Endodermal cell (in vitro differentiated cells): ENCODE measurements at regions not wholly inside any gene's neighbourhood (a gene's known extent, or its start where the extent isn't known, plus 50 kb on each side); places are given as distances from the start of the nearest gene placed in this dataset.

ENCODE experiments used
- DNase-seq: peaks from one replicate; pipeline ENCODE4 v3.0.0-alpha.2; 2017
- H3K27ac ChIP-seq: 2 replicates; pipeline ENCODE4 v1.5.1; 2013; ENCODE audit warnings: mild to moderate bottlenecking, low read depth, low read length, moderate library complexity
- H3K27me3 ChIP-seq: 2 replicates; pipeline ENCODE4 v1.6.1; 2013; ENCODE audit warnings: mild to moderate bottlenecking, low read length, moderate library complexity; ENCODE audit not compliant: insufficient read depth, control insufficient read depth, poor library complexity, severe bottlenecking
- H3K36me3 ChIP-seq: 2 replicates; pipeline ENCODE4 v1.7.0; 2013; ENCODE audit warnings: mild to moderate bottlenecking, low read length, moderate library complexity; ENCODE audit not compliant: control insufficient read depth, insufficient read depth
- H3K4me1 ChIP-seq: one replicate; pipeline ENCODE4 v1.7.0; 2013; ENCODE audit warnings: low read length; ENCODE audit not compliant: control insufficient read depth, insufficient read depth
- H3K4me3 ChIP-seq: 2 replicates; pipeline ENCODE4 v1.5.1; 2013; ENCODE audit warnings: mild to moderate bottlenecking, low read length, moderate library complexity
- H3K9ac ChIP-seq: 2 replicates; pipeline ENCODE4 v1.6.1; 2013; ENCODE audit warnings: mild to moderate bottlenecking, low read length, moderate library complexity; ENCODE audit not compliant: poor library complexity, severe bottlenecking; ENCODE audit errors: extremely low read depth
- H3K9me3 ChIP-seq: 2 replicates; pipeline ENCODE4 v1.6.1; 2013; ENCODE audit warnings: mild to moderate bottlenecking, low read length, moderate library complexity; ENCODE audit not compliant: control insufficient read depth
- H3K27ac Mint-ChIP-seq: 2 replicates; pipeline ENCODE4 v1.8.0; 2020; ENCODE audit warnings: mixed read lengths
- H3K27me3 Mint-ChIP-seq: 2 replicates; pipeline ENCODE4 v1.8.0; 2021; ENCODE audit warnings: mild to moderate bottlenecking, mixed read lengths; ENCODE audit not compliant: insufficient read depth
- H3K36me3 Mint-ChIP-seq: 2 replicates; pipeline ENCODE4 v1.8.0; 2020; ENCODE audit warnings: low read depth, mixed read lengths
- H3K4me1 Mint-ChIP-seq: 2 replicates; pipeline ENCODE4 v1.8.0; 2020; ENCODE audit warnings: mixed read lengths
- H3K4me3 Mint-ChIP-seq: 2 replicates; pipeline ENCODE4 v1.8.0; 2020; ENCODE audit warnings: mild to moderate bottlenecking, moderate library complexity, mixed read lengths
- H3K9me3 Mint-ChIP-seq: 2 replicates; pipeline ENCODE4 v1.8.0; 2020; ENCODE audit warnings: mild to moderate bottlenecking, mixed read lengths
- WGBS, 2 experiments: methylation state at CpG; one replicate each; pipeline versions ENCODE4 v1.1.5 to v1.1.7; 2013; ENCODE audit warnings: missing lambda C conversion rate in 2 of 2, mixed read lengths in 1 of 2; ENCODE audit not compliant: insufficient coverage in 1 of 2, insufficient read length in 1 of 2; 5-methylcytosine and 5-hydroxymethylcytosine counted together
- TF ChIP-seq, protein P1 (sequence below): fragments of 200-600 bp; sonication (generic); conservative IDR thresholded peaks from 2 replicates; pipeline ENCODE4 v1.5.0; 2021; ENCODE audit warnings: antibody characterized with exemption, mild to moderate bottlenecking

DNA sequence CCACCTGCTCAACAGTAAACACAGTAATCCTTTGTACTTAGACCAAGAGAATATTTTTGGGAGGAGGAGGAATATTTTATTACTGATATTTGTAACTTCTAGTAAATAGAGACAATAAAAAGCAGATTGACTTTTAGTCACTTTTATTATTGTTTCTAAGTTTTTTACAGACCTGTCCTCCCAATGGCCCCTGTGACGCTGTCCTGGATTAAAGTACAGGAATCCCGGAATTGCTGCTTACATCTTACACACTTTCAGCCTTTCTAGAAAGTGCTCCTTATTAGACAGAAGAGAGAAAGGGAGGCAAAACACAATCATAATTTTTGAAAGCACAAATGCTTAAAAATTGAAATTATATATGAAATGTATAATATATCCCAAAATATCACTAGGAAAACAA, 86.4 kb upstream of the PRKG1 start:
- DNase-seq: no peak
- Histone ChIP-seq H3K36me3 (no peaks in the 10 kb centered on the region), H3K4me3 (no peak overlapping the region), H3K27me3 (peaks cover 54% of the 10 kb centered on the region), H3K27ac (no peak overlapping the region), H3K9me3 (no peaks in the 10 kb centered on the region), H3K9ac (no peak overlapping the region), H3K4me1 (no peaks in the 10 kb centered on the region)
- H3K9me3 Mint-ChIP-seq: no peaks in the 10 kb centered on the region
- H3K36me3 Mint-ChIP-seq: no peaks in the 10 kb centered on the region
- WGBS, 2 experiments: 100% methylated on average over 2 of the region's 2 CpGs; no CpG with 5 or more reads in 1 of the 2 experiments
- H3K4me1 Mint-ChIP-seq: peaks cover 3% of the 10 kb centered on the region
- H3K4me3 Mint-ChIP-seq: no peak overlapping the region
- TF ChIP-seq, protein P1, sequence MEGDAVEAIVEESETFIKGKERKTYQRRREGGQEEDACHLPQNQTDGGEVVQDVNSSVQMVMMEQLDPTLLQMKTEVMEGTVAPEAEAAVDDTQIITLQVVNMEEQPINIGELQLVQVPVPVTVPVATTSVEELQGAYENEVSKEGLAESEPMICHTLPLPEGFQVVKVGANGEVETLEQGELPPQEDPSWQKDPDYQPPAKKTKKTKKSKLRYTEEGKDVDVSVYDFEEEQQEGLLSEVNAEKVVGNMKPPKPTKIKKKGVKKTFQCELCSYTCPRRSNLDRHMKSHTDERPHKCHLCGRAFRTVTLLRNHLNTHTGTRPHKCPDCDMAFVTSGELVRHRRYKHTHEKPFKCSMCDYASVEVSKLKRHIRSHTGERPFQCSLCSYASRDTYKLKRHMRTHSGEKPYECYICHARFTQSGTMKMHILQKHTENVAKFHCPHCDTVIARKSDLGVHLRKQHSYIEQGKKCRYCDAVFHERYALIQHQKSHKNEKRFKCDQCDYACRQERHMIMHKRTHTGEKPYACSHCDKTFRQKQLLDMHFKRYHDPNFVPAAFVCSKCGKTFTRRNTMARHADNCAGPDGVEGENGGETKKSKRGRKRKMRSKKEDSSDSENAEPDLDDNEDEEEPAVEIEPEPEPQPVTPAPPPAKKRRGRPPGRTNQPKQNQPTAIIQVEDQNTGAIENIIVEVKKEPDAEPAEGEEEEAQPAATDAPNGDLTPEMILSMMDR: no peak
- H3K27me3 Mint-ChIP-seq: peaks cover 45% of the 10 kb centered on the region
- no peak overlapping the region for H3K27ac Mint-ChIP-seq

DNA sequence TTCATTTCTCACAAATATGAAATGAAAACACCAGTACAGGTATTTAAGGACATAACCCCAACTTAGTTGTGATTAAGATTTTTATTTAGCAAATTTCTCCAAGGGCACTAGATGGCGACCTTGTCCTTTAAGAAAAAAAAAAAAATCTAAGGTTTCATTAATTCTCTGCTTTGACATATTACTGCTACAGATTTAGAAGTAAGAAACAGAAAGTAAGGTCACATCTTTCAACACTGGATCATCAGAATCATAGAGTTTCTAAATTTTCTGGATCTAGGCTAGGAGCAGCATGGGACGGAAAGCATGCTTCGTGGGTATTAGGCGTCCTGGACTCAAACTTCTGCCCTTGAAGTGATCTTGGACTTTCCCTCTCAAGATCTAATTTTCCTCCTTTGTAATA, 85.5 kb upstream of the PRKG1 start:
- no peak overlapping the region for H3K27ac ChIP-seq
- Mint-ChIP-seq H3K4me3 (no peak overlapping the region), H3K9me3 (no peaks in the 10 kb centered on the region), H3K27ac (no peak overlapping the region), H3K4me1 (peaks cover 9% of the 10 kb centered on the region), H3K27me3 (peaks cover 53% of the 10 kb centered on the region), H3K36me3 (no peaks in the 10 kb centered on the region)
- TF ChIP-seq, protein P1: peak; percentile 71
- H3K27me3 ChIP-seq: peaks cover 62% of the 10 kb centered on the region
- no peak for DNase-seq
- H3K4me3 ChIP-seq: no peak overlapping the region
- WGBS, 2 experiments: 0 to 52% methylated on average over 1 to 4 of the region's 4 CpGs
- no peaks in the 10 kb centered on the region for H3K36me3 ChIP-seq
- no peaks in the 10 kb centered on the region for H3K9me3 ChIP-seq
- no peak overlapping the region for H3K9ac ChIP-seq
- H3K4me1 ChIP-seq: no peaks in the 10 kb centered on the region

GRCh38 chr10:50990568-50991455, 83.5 kb upstream of the PRKG1 start:
- Mint-ChIP-seq H3K27ac (no peak overlapping the region), H3K4me3 (peak overlapping the region; percentile 70), H3K27me3 (peaks cover 57% of the 10 kb centered on the region), H3K4me1 (peaks cover 11% of the 10 kb centered on the region), H3K36me3 (no peaks in the 10 kb centered on the region), H3K9me3 (no peaks in the 10 kb centered on the region)
- WGBS, 2 experiments: 3 to 6% methylated on average over 19 to 48 of the region's 49 CpGs
- DNase-seq: peak; percentile 75
- no peaks in the 10 kb centered on the region for H3K4me1 ChIP-seq
- no peaks in the 10 kb centered on the region for H3K9me3 ChIP-seq
- TF ChIP-seq, protein P1: no peak
- no peak overlapping the region for H3K9ac ChIP-seq
- H3K27ac ChIP-seq: no peak overlapping the region
- no peaks in the 10 kb centered on the region for H3K36me3 ChIP-seq
- H3K4me3 ChIP-seq: peak overlapping the region; percentile 74
- peaks cover 66% of the 10 kb centered on the region for H3K27me3 ChIP-seq
